Panc1 (cell line): ENCODE measurements at regions not wholly inside any gene's neighbourhood (a gene's known extent, or its start where the extent isn't known, plus 50 kb on each side); places are given as distances from the start of the nearest gene placed in this dataset.
"Not testable (repeated sequence)": the region's sequence is repeated elsewhere in the genome, so short reads cannot be mapped to it uniquely, and the experiment has no call there.

ENCODE experiments used
- ATAC-seq: fragments of 200-7000 bp; cut with Tn5 transposase; 2 replicates; pipeline ENCODE4 v1.9.1; 2020; ENCODE audit warnings: mild to moderate bottlenecking, moderate library complexity
- BruUV-seq: library from RNA; stranded (reverse); fragments of 400-500 nt; replicated peaks from 2 replicates; lab custom pipeline; 2021; lab: Mats Ljungman, UMichigan
- CTCF ChIA-PET: fragments of 300-600 bp; sonication (Branson Sonifier 250); formaldehyde crosslinking; loops from one replicate; lab custom pipeline; 2022; ENCODE audit warnings: antibody characterized with exemption; lab: Charles Lee
- POLR2A ChIA-PET: fragments of 300-600 bp; sonication (Branson Sonifier 250); formaldehyde crosslinking; loops from one replicate; lab custom pipeline; 2022; ENCODE audit warnings: antibody characterized with exemption; lab: Charles Lee
- DNase-seq: peaks from one replicate; pipeline ENCODE4 v3.0.0-alpha.2; 2010; ENCODE audit warnings: low read depth, low spot score
- H3K27ac ChIP-seq: 2 replicates; pipeline ENCODE4 v1.5.1; 2011; ENCODE audit warnings: mild to moderate bottlenecking, low read length, inconsistent platforms
- H3K27me3 ChIP-seq: fragments of 200-500 bp; sonication (Bioruptor generic); 2 replicates; pipeline ENCODE4 v1.6.0; 2014; ENCODE audit warnings: low read length, inconsistent platforms; ENCODE audit not compliant: control insufficient read depth, insufficient read depth
- H3K36me3 ChIP-seq: fragments of 200-500 bp; sonication (Bioruptor generic); 2 replicates; pipeline ENCODE4 v1.5.1; 2014; ENCODE audit warnings: inconsistent platforms, mild to moderate bottlenecking, low read length, moderate library complexity; ENCODE audit not compliant: control insufficient read depth, insufficient read depth
- H3K4me1 ChIP-seq: 2 replicates; pipeline ENCODE4 v1.5.1; 2011; ENCODE audit warnings: inconsistent platforms, mild to moderate bottlenecking, low read length, moderate library complexity; ENCODE audit not compliant: control insufficient read depth, insufficient read depth
- H3K4me3 ChIP-seq, 2 experiments: 2 replicates each; pipeline ENCODE4 v1.5.1; 2011 to 2012; ENCODE audit warnings: low read depth in 2 of 2, low read length in 2 of 2, mild to moderate bottlenecking in 2 of 2, inconsistent platforms in 1 of 2, moderate library complexity in 1 of 2
- H3K9me3 ChIP-seq: fragments of 200-500 bp; sonication (Bioruptor generic); 2 replicates; pipeline ENCODE4 v1.5.1; 2014; ENCODE audit warnings: low read depth, mild to moderate bottlenecking, inconsistent platforms, low read length, moderate library complexity; ENCODE audit not compliant: control insufficient read depth, insufficient read depth
- in situ Hi-C: cut with HindIII; loops from 2 replicates; pipeline ENCODE4 v1.10.0; 2016; ENCODE audit warnings: low sequenced_read_pairs, low pct_unique_long_range_greater_than_20kb
- intact Hi-C: fragments of 100-400 bp; cut with micrococcal nuclease; formaldehyde crosslinking; loops from one replicate; pipeline ENCODE4 v1.10.0; 2022; ENCODE audit not compliant: unreplicated experiment

DNA sequence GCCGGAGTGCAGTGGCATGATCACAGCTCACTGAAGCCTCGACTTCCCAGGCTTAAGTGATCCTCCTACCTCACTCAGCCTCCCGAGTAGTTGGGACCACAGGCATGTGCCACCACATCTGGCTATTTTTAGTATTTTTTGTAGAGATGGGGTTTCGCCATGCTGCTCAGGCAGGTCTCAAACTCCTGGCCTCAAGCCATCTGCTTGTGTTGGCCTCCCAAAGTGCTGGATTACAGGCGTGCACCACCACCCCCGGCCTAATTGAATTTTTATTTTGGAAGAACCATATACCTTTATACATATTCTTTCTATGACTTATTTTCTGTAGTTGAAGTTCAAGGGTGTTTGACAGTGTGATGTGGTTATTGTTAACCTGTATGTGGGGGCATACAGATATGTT is 2885.9 kb downstream of the RPIA start:
- H3K27ac ChIP-seq, intact Hi-C loops, ATAC-seq, POLR2A ChIA-PET, H3K9me3 ChIP-seq, CTCF ChIA-PET, H3K4me3 ChIP-seq, H3K36me3 ChIP-seq, H3K4me1 ChIP-seq, BruUV-seq, DNase-seq, H3K27me3 ChIP-seq, in situ Hi-C loops: not testable (repeated sequence)

DNA sequence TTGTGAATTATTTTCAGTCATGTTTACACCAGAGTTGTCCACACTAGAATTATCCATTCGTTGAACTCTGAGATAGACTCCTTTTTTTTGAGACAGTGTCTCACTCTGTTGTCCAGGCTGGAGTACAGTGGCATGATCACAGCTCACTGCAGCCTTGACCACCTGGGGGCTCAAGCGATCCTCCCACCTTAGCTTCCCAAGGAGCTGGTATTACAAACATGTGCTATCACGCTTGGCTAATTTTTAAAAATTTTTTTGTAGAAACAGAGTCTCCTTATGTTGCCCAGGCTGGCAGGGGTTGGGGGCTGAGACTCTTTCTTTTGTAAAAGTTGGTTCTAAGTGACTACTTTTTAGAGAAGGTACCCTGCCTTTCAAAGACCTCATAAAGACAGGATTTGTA is 2887.2 kb downstream of the RPIA start:
- H3K9me3 ChIP-seq, H3K4me1 ChIP-seq, CTCF ChIA-PET, POLR2A ChIA-PET, H3K27ac ChIP-seq, intact Hi-C loops, in situ Hi-C loops, DNase-seq, H3K36me3 ChIP-seq, H3K4me3 ChIP-seq, H3K27me3 ChIP-seq, ATAC-seq, BruUV-seq: not testable (repeated sequence)

DNA sequence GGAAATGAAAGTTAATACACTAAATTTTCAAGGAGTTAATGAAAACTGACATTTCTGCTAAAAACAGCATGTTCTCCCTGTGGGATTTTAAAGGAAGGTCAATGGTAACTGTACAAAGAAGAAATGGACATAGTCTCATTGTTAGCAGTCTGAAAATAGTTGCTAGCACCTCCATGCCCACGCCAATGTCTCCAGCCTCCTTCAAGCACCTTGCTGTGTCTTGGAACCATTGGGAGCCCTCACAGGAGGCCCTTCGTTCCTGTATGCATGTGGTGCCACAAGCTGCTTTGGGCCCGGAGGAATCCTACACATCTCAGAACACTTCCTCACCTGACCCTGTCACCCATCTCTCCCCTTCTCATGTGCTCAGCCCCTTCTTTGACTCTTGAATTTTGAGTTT is 2888.1 kb downstream of the RPIA start:
- CTCF ChIA-PET, H3K27me3 ChIP-seq, H3K27ac ChIP-seq, H3K4me3 ChIP-seq, DNase-seq, BruUV-seq, intact Hi-C loops, H3K4me1 ChIP-seq, POLR2A ChIA-PET, H3K9me3 ChIP-seq, ATAC-seq, in situ Hi-C loops, H3K36me3 ChIP-seq: not testable (repeated sequence)

DNA sequence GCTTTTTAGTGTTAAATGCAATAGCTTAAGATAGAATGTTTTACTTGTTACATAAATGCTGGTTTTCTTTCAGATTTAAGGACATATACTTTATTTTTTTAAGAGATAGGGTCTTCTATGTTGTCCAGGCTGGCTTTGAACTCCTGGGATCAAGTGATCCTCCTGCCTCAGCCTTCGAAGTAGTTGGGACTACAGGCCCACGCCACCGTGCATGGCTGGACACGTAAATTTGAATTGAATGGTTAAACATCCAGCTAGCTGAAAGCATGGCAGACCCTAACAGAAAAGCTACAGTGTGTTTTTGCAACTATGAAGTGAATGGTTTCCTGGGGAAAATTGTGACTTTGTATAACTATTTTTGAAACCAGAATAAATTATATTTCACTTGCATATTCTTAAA is 2888.6 kb downstream of the RPIA start:
- H3K4me3 ChIP-seq, BruUV-seq, intact Hi-C loops, POLR2A ChIA-PET, DNase-seq, H3K27ac ChIP-seq, in situ Hi-C loops, H3K27me3 ChIP-seq, ATAC-seq, H3K9me3 ChIP-seq, H3K4me1 ChIP-seq, CTCF ChIA-PET, H3K36me3 ChIP-seq: not testable (repeated sequence)

DNA sequence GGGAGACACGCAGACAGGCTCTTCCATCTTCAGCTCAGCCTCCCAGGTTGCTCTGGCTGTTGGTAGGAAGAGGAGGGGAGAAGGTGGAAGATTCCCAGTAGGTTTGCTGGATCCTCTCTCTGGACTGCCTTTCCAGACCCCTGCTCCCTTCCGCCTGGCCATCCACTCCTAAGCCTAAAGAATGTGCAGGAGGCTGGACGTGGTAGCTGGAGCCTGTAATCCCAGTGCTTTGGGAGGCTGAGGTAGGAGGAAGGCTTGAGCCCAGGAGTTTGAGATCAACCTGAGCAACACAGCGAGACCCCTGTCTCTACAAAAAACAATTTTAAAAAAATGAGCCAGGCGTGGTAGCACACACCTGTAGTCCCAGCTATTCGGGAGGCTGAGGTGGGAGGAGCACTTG is 2895.6 kb downstream of the RPIA start:
- H3K27ac ChIP-seq, BruUV-seq, POLR2A ChIA-PET, intact Hi-C loops, H3K9me3 ChIP-seq, H3K36me3 ChIP-seq, in situ Hi-C loops, CTCF ChIA-PET, DNase-seq, H3K4me1 ChIP-seq, H3K27me3 ChIP-seq, ATAC-seq, H3K4me3 ChIP-seq: not testable (repeated sequence)

DNA sequence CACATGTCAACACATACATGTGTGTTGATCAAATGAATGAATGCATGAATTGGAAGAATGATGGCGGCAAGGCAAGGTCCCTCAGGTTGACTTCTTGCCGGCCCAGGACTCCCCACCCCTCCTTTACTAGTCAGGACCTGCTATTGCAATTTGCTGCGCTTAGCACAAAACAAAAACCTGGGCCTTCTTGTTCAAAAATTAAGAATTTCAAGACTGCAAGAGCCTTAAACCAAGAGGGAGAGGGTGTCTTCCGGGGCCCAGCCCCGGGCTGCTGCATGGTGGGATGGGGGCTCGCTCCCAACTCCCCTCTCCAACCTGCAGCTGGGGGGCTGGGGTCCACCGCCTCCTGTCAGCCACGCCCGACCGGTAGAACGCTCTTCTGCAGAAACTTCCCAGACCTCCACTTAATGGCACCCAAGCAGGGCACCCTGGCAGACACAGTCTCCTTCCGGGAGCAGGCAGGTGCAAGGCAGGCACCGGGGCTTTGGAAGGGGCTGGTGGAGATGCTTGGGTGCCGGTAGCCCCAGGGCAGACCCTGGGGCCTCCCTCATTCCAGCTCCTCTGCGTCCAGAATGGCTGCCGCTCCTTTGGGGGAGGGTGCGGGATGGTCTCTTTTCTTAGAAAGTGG is 2896.5 kb downstream of the RPIA start:
- intact Hi-C loops, ATAC-seq, in situ Hi-C loops, H3K4me1 ChIP-seq, H3K9me3 ChIP-seq, BruUV-seq, CTCF ChIA-PET, POLR2A ChIA-PET, H3K27ac ChIP-seq, H3K27me3 ChIP-seq, DNase-seq, H3K36me3 ChIP-seq, H3K4me3 ChIP-seq: not testable (repeated sequence)

DNA sequence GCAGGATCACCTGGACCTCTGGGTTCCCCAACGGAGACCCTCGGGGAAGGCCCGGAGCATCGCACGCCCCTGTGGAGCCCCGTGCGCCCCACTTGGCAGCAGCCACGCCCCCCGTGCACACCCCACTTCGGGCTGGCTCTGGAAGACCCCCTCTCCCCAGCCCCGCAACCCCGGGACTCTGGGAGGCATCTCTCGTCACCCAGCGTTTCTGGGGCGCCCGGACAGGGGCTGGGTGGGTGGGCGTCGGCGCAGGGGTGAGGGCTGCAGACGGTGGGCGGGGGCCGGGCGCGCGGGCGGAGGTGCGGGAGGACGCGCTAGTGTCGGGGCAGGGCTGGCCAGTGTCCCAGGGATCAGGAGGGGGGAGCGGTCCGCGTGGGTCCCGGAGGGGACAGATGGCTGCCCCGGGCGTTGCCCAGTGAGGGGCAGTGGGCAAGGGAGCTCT is 2897.3 kb downstream of the RPIA start:
- POLR2A ChIA-PET, H3K36me3 ChIP-seq, CTCF ChIA-PET, H3K9me3 ChIP-seq, in situ Hi-C loops, BruUV-seq, DNase-seq, H3K27me3 ChIP-seq, H3K4me1 ChIP-seq, H3K27ac ChIP-seq, intact Hi-C loops, H3K4me3 ChIP-seq, ATAC-seq: not testable (repeated sequence)
